ENCODE measurements at regions not wholly inside any gene's neighbourhood (a gene's known extent, or its start where the extent isn't known, plus 50 kb on each side); places are given as distances from the start of the nearest gene placed in this dataset.

GRCh38 chr7:126215785-126216184 lies 1037.0 kb downstream of the GRM8 start:
- CTCF ChIA-PET, result no interaction called here
- Histone ChIP-seq H3K9me3 (ENCODE audit: control insufficient read depth in 1 of 2, insufficient read depth in 1 of 2, low read length in 2 of 2) (no peaks in the 10 kb centered on the region), H3K4me3 (ENCODE audit: low read length) (no peak overlapping the region), H3K27me3 (ENCODE audit: control insufficient read depth in 1 of 2, insufficient read depth in 2 of 2, low read length in 2 of 2) (no peaks in the 10 kb centered on the region), H3K36me3 (ENCODE audit: insufficient read depth, low read length) (no peaks in the 10 kb centered on the region), H3K4me1 (ENCODE audit: insufficient read depth, low read length) (no peaks in the 10 kb centered on the region), H3K27ac (ENCODE audit: low read depth in 1 of 2, low read length in 2 of 2) (no peak overlapping the region)
- ATAC-seq (ENCODE audit: poor library complexity) (no peak), DNase-seq (no peak)
- H3K4me3 Mint-ChIP-seq, result no peak overlapping the region
- POLR2A ChIA-PET, result no interaction called here
- H3K36me3 Mint-ChIP-seq (ENCODE audit: low read depth), result no peaks in the 10 kb centered on the region
- intact Hi-C loops (cut with DNase I, micrococcal nuclease), result no loop called here
- H3K27me3 Mint-ChIP-seq, result no peaks in the 10 kb centered on the region
- TF ChIP-seq, protein P1, sequence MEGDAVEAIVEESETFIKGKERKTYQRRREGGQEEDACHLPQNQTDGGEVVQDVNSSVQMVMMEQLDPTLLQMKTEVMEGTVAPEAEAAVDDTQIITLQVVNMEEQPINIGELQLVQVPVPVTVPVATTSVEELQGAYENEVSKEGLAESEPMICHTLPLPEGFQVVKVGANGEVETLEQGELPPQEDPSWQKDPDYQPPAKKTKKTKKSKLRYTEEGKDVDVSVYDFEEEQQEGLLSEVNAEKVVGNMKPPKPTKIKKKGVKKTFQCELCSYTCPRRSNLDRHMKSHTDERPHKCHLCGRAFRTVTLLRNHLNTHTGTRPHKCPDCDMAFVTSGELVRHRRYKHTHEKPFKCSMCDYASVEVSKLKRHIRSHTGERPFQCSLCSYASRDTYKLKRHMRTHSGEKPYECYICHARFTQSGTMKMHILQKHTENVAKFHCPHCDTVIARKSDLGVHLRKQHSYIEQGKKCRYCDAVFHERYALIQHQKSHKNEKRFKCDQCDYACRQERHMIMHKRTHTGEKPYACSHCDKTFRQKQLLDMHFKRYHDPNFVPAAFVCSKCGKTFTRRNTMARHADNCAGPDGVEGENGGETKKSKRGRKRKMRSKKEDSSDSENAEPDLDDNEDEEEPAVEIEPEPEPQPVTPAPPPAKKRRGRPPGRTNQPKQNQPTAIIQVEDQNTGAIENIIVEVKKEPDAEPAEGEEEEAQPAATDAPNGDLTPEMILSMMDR (IDR thresholded peaks at IDR 0.05), result no peak
- H3K4me1 Mint-ChIP-seq (ENCODE audit: low read depth), result no peaks in the 10 kb centered on the region
- no peak overlapping the region for H3K27ac Mint-ChIP-seq
- peaks cover 12% of the 10 kb centered on the region for H3K9me3 Mint-ChIP-seq

GRCh38 chr7:126213876-126214275 lies 1038.9 kb downstream of the GRM8 start:
- intact Hi-C loops (cut with DNase I, micrococcal nuclease), result no loop called here

DNA sequence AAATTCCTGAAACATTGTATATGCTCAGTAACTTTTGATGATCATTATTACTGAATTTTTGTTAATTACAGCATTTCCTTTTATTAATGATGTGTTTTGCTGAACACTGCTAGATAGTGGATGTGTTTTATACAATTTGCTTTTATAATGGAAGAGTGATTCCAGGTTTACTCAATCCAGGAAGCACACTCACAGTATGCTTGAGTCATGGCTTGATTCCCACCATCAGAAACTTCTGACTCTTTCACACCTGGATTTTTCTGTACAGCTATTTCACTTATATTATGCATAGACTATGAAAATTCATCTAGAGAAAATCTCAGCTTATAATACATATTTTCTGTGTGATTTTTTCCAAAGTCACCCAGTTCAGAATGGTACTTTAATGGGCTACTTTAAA lies 1040.9 kb downstream of the GRM8 start:
- Histone ChIP-seq H3K4me3 (ENCODE audit: low read length) (no peak overlapping the region), H3K27ac (ENCODE audit: low read depth in 1 of 2, low read length in 2 of 2) (no peak overlapping the region), H3K9me3 (ENCODE audit: control insufficient read depth in 1 of 2, insufficient read depth in 1 of 2, low read length in 2 of 2) (no peaks in the 10 kb centered on the region), H3K4me1 (ENCODE audit: insufficient read depth, low read length) (no peaks in the 10 kb centered on the region), H3K27me3 (ENCODE audit: control insufficient read depth in 1 of 2, insufficient read depth in 2 of 2, low read length in 2 of 2) (no peaks in the 10 kb centered on the region), H3K36me3 (ENCODE audit: insufficient read depth, low read length) (no peaks in the 10 kb centered on the region)
- Mint-ChIP-seq H3K4me3 (no peak overlapping the region), H3K36me3 (ENCODE audit: low read depth) (no peaks in the 10 kb centered on the region), H3K4me1 (ENCODE audit: low read depth) (no peaks in the 10 kb centered on the region), H3K9me3 (peaks cover 6% of the 10 kb centered on the region), H3K27ac (no peak overlapping the region), H3K27me3 (no peaks in the 10 kb centered on the region)
- CTCF ChIA-PET, result no interaction called here
- POLR2A ChIA-PET, result no interaction called here
- TF ChIP-seq, protein P1 (IDR thresholded peaks at IDR 0.05), result no peak
- ATAC-seq (ENCODE audit: poor library complexity), result no peak
- no peak for DNase-seq
- intact Hi-C loops (cut with DNase I, micrococcal nuclease), result no loop called here

More at GRCh38 chr7:126213876-126214275, 1038.9 kb downstream of the GRM8 start:
- ChIA-PET CTCF (no interaction called here), POLR2A (no interaction called here)
- Mint-ChIP-seq H3K27ac (no peak overlapping the region), H3K4me1 (ENCODE audit: low read depth) (no peaks in the 10 kb centered on the region), H3K4me3 (no peak overlapping the region), H3K36me3 (ENCODE audit: low read depth) (no peaks in the 10 kb centered on the region), H3K27me3 (no peaks in the 10 kb centered on the region), H3K9me3 (peaks cover 6% of the 10 kb centered on the region)
- H3K36me3 ChIP-seq (ENCODE audit: insufficient read depth, low read length), result no peaks in the 10 kb centered on the region
- no peak overlapping the region for H3K4me3 ChIP-seq (ENCODE audit: low read length)
- no peaks in the 10 kb centered on the region for H3K27me3 ChIP-seq (ENCODE audit: control insufficient read depth in 1 of 2, insufficient read depth in 2 of 2, low read length in 2 of 2)
- TF ChIP-seq, protein P1 (IDR thresholded peaks at IDR 0.05), result no peak
- H3K9me3 ChIP-seq (ENCODE audit: control insufficient read depth in 1 of 2, insufficient read depth in 1 of 2, low read length in 2 of 2), result no peaks in the 10 kb centered on the region
- DNase-seq (no peak), ATAC-seq (ENCODE audit: poor library complexity) (no peak)
- no peaks in the 10 kb centered on the region for H3K4me1 ChIP-seq (ENCODE audit: insufficient read depth, low read length)
- H3K27ac ChIP-seq (ENCODE audit: low read depth in 1 of 2, low read length in 2 of 2), result no peak overlapping the region

All from CD4-positive, alpha-beta T cell (primary cell).